HUDEP-2 (cell line): ENCODE measurements at regions not wholly inside any gene's neighbourhood (a gene's known extent, or its start where the extent isn't known, plus 50 kb on each side); places are given as distances from the start of the nearest gene placed in this dataset.

Experiments used
- DNase-seq, 76 experiments: peaks; one replicate each; lab custom pipeline; 2025; ENCODE audit not compliant: unreplicated experiment in 76 of 76; lab: John Stamatoyannopoulos, UW

DNA sequence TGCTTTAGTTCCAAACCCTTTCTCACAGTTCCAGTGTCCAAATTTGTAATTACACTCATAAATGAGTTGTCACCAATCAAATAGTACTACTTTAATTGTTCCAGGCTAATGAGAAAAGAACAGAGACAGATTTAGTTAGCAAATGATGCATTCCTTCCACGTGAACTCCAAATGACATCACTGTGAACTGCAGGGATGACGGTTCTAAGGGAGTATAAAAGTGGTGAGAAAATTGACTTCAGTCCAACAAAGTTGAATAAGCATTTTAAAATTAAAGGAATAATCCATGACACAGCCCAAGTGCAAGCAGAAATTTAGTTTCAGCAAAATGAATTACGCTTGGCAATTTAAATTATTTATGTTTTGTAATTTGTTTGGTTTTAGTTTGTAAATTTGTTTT, 102.0 kb upstream of the LRATD1 start:
- no peak for DNase-seq

DNA sequence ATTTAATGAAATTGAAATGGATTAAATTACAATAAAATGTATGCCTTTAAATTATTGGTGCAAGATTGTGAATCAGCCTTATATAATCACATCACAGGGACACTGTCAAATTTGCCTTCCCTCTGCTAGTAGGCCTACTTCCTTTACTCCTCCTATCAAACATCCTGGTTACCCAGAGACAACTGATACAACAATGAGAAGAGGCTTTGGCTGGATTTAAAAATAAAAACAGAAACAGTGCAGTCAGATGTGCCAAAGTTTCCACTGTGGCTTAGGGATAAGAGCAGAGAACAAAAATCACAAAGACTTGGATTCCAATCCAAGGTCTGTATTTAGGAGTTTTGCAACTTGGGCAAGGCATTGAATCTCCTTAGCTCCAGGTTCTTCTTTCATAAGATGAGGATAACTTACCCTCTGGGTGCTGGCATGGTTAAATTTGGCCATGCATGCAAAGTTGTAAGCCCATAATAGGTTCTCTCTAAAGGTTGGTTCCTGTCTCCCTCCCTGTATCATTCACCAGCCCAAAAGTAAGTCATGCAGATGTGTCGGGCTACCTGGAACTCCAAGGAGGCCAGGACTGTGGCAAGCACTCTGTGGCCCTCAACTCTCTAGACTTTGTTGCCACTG, 99.3 kb upstream of the LRATD1 start:
- DNase-seq = no peak

DNA sequence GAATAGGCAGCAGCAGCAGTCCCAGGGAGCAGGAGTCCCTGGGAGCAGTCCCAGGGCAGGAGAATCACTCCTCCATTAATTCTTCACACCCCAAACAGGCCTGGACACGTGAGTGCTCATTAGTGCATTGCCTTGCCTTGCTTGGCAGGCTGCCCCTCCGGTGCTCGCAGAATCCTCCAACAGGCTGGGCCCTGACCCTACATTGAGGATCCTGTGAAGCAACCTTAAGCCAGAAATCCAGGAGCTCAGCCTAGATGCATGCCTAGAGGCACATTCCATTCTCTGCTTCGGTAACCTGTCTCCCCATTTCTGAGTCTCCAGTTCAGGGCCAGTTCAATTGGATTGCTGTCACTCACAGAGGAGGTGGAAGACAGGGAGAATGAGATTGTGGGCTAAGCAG, 97.4 kb upstream of the LRATD1 start:
- no peak for DNase-seq

DNA sequence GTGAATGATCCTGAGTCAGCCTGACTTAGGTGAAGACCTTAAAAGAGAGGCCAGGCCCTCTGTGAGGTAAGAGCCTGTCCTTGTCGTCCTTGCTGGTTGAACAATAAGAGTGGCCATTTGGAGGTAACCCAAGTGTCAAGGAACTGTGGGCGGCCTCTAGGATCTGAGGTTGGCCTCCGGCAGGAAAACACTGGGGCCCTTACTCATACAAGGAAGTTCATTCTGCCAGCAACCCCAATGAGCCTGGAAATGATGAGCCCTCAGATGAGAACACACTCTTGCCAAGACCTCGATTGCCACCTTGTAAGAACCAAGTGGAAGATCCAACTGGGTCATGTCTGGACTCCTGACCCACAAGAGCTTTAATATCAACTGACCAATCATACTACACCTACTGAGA, 95.5 kb upstream of the LRATD1 start:
- no peak for DNase-seq

DNA sequence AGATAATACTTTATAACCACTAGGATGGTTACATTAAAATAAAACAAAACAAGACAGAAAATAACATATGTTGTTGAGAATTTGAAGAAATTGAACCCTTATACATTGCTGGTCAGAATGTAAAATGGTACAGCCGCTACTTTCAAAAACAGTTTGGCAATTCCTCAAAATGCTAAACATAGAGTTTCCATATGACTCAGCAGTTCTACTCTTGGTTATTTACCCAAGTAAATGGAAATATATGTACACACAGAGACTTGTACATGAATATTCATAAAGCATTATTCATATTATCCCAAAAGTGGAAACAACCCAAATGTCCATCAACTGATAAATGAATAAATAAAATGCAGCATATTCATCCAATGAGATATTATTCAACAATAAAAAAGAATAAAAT, 92.5 kb upstream of the LRATD1 start:
- DNase-seq = no peak

DNA sequence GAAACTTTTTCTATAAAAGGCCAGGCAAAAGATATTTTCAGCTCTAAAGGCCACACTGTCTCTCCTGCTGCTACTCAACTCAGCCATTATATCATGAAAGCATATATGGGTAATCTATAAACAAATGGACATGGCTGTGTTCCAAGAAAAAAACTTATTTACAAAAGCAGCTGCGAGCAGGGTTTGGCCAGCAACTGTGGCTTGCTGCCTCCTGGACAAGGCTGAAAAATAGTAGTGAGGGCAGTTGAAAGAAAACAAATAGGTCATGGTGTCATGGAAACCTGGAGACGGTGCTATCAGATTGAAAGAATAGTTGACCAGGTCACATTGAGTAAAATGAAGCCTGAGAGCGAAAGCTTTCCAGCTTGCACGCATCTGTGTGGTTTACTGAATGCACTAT, 89.2 kb upstream of the LRATD1 start:
- no peak for DNase-seq

DNA sequence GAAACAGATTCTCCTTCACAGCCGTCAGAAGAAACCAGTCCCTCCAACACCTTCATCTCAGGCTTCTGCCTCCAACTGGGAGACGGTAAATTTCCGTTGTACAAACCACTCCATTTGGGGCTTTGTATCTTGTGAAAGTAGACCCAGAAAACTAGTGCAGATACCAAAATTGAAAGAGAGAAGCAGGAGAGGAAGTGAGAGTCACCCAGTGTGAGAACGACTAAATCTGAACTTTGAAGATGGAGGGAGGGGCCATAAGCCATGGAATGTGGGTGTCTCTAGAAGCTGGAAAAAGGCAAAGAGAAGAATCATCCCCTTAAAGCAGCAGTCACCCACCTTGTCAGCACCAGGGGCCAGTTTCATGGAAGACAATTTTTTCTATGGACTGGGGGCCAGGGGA, 88.3 kb upstream of the LRATD1 start:
- no peak for DNase-seq

DNA sequence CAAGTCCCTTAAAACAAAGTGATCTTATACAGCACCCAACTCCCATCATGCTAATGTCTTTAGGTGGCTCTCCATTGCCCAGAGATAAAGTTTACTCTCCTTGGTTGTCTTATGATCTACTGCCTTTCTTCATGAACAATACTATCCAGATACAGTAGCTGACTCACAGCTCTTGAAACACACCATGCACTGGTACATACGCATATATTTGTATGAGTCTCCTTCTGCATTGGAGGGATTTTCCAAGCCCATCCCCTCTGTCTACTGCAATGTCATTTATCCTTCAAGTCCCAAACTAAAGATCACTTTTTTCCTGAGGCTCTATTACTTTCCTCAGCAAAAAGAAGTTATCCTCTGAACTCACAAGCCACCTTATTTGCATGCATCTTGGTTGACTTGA, 84.7 kb upstream of the LRATD1 start:
- no peak for DNase-seq

DNA sequence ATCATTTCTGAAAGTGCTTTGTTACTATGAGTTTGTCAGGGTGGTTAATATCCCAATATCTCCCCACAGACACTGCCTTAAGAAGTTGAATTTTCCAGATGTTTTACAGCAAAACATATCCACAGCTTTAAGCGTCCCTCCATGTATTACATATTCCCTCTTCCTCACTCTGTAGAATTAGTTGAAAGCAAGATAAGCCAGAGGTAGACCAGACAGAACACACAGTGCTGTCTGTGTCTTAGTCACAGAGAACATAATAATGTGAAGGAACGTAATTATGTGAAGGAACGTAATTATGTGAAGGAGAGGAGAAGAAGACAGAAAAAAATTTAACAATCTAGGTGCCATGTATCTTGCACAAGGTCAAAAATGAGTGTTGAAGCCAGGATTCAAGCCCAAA, 81.9 kb upstream of the LRATD1 start:
- DNase-seq = no peak

DNA sequence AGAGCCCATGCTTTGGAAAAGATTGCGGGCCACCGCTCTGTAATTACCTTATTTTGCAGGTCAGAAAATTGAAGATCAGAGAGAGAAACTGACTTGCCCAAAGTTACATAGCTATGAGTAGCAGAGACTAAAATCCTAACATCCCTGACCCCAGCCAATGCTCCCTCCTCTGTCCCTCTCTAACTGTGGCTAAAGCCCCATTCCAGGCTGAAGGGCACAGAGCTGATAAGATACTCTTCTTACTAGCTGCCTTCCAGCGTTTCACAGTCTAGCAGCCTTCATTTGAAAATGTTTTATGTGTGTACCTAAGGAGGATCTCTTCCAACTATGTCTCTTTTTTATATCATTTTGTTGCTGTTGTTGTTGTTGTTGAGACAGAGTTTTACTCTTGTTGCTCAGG, 81.4 kb upstream of the LRATD1 start:
- DNase-seq = no peak

DNA sequence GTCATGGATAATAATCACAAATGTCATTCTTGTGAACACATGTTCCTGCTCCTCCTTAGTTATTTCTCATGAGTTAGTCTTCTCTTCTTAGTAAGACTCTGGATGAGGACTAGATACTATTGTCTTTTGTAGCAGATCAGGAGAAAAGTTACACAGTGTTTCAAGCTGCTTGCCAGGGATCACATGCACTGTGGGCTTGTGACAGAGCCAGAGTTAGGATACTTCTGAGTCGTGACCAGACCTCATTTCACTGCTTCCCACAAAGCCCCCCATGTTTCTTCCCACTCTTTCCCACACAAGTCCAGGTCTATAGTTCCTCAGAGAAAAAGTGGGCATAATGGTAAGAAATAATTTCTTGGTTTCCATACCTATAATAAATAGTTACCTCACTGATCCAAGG, 80.2 kb upstream of the LRATD1 start:
- DNase-seq = no peak

DNA sequence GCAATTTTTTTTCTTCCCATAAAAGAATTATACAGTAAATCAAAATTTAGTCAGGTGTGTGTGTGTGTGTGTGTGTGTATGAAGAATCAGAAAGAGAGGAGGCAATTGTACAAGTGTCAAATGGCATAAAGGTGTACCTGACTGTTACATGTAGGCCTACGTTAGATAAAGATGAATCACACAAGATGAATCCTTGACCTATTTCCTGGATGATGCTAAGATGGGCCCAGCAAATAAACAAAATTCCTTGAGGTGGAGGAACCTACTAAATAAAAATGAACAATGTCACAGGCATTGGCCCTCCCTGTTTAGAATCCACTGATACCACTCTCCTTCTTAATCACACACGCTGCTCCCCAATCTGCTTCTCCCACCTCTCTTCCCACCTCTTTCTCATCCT, 79.7 kb upstream of the LRATD1 start:
- DNase-seq = no peak

DNA sequence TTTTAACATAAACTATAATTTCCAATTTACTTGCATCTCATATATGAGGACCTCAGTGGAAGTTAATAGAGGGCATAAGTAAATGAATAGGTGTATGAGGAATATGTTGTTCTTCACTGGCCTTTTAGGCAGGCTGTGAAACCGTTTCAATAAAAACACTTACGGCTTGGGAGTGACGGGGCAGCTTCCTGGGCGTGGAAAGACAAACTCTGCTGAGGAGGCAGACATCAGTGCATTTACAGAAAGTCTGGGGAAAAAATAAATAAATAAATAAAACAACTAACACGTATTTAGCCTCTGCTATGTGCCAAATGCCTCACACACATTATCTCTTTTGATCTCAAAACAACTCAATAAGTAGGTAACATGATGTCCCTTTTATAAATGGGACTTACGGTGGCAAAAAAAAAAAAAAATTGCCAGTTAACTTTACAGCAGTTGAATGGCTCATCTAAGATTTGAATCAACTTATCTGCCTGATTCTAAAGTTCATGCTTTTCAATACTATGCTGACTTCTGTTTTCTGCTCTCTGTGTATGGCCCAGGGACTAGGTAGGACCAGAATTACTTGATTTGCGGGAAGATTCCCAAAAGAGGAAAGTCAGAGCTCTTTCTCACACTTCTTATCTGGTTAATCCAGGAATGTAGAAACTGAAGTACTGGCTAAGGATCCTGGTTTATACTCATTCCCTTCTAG, 77.5 kb upstream of the LRATD1 start:
- no peak for DNase-seq

DNA sequence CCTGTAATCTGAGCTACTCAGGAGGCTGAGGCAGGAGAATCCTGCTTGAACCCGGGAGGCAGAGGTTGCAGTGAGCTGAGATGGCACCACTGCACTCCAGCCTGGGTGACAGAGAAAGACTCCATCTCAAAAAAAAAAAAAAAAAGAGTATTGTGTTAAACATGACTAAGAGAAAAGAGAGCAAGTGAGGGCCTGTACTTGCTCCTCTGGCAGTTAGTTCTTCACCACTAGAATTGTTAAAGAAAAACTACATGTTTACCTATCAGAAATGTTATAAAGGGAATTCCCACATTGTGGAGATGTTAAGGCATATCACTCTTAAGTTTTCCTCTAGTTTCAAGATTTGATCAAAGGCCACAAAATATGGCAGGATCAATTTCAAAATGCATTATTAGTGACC, 75.4 kb upstream of the LRATD1 start:
- no peak for DNase-seq

DNA sequence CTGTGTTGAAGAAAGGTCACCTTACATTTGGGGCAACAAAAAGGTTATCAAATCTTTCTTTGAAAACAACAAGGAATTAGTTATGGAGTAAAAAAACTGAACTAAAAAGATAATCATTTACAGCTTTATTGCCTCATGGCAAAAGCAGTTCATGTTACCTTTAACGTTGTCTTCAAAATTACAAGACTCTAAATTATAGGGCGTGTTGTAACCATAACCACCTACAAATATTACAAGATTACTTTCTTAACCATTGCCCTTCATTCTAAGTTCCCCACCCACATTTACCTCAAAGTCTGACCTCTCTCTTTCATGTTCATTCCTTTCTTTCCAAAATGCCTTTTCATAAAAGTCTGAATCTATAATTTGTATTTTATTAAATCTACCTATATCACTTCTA, 74.6 kb upstream of the LRATD1 start:
- DNase-seq = no peak

DNA sequence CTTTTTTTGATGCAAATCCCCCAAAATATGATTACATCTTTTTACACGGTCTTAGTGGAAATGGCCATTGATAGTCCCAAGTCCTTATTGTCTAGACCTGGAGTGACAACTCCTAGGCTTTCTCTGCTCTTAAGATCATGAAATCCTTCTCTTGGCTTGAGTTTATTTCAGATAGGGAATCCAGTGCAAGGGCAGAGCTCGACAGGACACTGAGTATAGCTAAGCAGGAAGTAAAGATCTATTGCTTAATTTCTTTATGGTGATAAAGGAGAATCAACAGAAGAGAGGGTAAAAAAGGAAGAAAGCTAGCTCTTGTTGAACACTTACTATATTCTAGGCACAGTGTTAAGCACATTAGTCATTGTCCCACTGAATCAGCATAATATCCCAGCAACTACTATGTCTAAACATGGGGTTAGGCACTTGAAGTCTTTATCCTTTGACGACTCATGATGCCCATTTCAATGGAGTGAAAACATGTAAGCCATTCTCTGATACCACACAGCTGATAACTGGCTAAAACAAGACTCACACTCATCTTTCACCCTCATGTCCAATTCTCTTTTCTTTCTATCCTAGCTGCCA, 74.1 kb upstream of the LRATD1 start:
- DNase-seq = no peak

DNA sequence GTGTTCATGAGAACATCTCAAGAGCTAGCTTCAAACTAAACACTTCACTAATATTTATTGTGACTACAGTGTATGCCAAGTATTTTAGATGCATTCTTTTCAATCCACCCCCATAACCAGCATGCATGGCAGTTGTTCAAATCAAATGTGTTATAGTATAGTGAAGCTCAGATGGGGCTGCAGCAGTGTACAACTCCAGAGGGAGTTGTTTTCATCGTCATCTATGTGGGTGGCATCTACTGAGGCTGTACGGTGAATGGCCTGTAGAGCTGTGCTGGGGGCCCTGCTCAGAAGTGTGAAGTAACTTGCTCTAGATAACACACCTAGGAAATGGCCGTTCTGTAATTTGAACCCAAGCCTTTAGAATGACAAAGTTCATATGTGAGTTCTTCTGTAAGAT, 71.8 kb upstream of the LRATD1 start:
- DNase-seq = no peak

DNA sequence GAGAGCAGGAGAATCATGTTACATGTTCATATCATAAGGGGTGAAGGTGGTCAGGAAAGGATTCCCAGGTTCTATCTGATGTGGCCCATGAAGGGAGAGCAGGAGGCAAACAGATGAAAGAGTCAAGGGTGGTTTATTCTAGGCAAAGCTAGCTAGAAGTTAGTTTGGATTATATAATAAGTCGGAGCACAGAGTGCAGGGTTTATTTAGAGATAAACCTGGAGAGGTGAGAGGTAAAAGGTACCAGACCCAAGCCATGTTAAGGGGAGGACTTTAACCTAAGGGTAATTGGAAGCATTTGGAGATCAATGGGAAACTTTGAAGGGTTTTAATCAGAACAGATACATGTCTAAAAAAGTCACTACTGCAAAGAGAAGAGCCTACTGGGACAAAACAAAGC, 69.2 kb upstream of the LRATD1 start:
- DNase-seq = no peak

DNA sequence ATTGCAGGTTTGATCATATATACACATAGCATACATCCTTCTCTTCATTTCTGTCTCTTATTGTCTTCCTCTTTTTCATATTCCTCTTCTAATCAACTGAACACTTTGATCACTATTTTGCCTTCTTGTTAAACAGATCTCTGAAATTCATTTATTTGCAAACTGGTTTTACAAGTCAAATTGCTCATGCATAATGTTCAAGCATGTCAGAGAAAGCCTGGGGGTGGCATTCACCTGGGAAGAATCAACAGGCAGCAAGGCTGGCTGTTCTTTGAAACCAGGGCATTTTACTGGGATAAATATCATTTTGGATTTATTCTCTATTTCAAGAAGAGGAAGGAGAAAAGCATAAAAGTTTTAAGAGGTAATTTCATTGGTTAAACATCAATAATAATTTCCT, 66.9 kb upstream of the LRATD1 start:
- DNase-seq = no peak

DNA sequence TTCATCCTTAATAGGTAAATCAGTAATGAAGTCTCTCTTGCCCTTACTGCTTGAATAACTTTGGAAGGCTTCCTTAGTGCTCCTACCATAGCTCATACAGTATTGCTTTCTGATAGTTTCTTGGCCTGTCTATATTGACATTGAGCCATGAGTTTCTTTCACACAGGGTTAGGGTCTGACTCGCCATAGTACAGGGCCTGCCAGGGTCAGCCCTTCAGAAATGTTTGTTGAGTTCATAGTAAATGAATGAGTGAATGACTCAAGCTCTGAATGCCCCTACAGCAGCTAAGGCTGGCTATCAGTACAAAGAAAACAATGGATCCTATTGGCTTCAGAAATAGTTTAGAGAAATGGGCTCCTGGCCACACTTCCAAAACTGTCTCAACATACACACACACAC, 65.0 kb upstream of the LRATD1 start:
- no peak for DNase-seq

DNA sequence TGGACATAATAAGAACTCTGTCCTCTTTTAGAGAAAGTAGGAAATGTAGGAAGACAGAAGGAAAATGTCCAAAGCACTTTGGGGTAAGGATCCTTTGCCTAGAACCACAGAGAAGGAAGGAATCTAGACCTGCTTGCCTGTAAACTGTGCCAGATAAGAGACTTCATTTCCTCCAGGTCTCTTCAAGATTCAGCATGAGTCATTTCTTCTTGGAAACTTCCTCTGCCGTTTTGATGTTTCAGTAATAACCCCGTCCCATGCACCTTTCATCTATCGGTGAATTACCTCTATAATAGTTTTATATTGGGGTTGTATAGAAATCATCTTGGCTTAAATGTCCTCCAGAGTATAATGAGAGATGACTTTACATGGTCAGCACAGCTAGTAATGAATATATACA, 63.2 kb upstream of the LRATD1 start:
- no peak for DNase-seq

DNA sequence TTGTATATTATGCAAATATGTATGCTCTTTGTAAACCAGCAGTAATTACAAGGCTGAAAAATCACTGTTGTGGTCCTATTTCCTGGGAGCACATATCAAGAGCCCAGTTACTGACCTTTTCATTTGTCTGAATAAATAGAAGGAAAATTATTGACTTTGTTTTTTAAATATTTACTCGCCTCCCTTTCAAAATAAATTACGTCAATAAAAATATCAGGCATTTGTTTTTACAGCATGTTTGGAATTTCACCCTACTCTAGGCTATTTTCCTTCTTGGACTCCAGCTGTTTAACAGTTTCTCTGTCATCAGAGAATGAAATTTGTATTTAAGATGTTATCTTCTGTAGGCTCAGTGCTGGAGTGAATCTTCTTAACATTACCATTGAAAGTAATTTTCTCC, 59.9 kb upstream of the LRATD1 start:
- no peak for DNase-seq

DNA sequence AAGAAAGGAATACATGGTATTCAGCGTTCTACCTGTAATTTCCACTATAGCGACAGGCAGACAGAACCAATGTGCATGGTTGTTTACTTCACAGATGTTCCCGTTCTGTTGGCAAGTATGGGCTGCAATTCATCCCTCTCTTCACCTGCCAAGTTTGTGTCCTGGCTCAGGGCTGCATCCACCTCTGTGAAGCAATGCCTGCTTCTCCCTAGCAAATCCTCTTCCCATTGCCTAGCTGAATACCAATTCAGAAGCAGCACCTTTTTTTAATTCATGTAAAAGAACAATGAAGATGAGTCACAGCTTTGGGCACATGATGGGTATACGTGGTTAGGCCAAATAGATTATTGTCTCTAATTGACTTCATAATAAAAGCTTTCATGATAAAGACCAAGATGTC, 54.7 kb upstream of the LRATD1 start:
- no peak for DNase-seq
